ENCODE measurements at regions not wholly inside any gene's neighbourhood (a gene's known extent, or its start where the extent isn't known, plus 50 kb on each side); places are given as distances from the start of the nearest gene placed in this dataset.

- DNase-seq (ENCODE audit: low read depth in 3 of 3) = no peak
Observed at GRCh38 chr14:39998114-39998513, 565.9 kb upstream of the FBXO33 start.

DNA sequence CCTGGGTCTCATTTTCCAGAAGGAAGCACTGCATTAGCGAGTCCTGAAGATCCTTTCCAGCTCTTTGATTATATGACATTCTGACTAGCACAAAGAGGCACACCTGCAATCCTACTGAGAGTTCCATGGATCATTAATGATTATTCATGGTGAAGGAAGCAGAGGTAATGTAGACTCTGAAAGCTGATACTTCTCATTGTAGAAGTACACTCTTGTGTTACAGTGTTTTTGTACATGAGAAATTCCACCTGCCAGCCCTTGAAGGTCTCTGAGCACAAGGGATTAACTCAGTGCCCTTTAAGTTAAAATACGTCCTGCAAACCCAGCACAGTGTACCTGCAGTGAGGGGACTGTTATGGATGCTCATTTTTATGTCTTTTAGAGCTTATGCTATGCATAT lies 558.8 kb upstream of the FBXO33 start:
- DNase-seq (ENCODE audit: low read depth in 3 of 3) = no peak

DNA sequence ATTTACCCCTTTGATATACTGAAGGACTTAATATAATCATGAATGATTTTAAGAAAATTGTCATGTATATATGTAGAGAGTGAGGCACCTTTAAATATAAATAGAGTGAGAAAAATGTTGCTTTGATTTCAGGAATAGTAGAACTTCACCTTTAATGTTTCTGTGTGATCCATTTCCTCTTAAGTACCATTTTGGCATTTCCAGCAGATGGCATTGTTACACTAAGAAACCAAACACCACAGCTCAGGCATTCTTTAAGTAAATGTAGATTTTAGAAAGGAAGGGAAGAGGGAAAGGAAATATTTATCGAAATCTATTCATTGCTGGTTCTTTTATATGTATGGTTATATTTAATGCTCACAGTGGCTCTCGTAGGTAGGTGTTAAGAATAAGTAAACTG lies 556.7 kb upstream of the FBXO33 start:
- DNase-seq (ENCODE audit: low read depth in 3 of 3) = no peak

GRCh38 chr14:39984323-39984722 lies 552.1 kb upstream of the FBXO33 start:
- no peak for DNase-seq (ENCODE audit: low read depth in 3 of 3)

DNA sequence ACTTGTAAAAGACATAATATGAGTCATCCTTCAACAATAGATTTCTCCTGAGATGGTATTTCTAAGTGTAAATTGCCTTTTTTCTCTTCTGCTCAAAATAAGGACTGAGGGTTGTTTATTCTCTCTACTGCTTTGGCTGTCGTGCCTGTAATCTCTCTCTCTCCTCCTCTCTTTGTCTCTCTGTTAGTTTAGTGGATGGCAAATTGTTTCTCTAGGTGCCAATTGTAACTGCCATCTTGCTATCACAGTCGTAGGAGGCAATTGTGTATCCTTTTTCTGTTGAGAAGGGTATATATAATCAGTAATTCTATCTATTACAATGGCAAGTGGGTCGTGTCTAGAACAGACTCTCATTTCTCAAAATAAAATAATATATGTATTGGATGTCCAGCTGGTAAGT lies 545.0 kb upstream of the FBXO33 start:
- DNase-seq (ENCODE audit: low read depth in 3 of 3) = no peak

DNA sequence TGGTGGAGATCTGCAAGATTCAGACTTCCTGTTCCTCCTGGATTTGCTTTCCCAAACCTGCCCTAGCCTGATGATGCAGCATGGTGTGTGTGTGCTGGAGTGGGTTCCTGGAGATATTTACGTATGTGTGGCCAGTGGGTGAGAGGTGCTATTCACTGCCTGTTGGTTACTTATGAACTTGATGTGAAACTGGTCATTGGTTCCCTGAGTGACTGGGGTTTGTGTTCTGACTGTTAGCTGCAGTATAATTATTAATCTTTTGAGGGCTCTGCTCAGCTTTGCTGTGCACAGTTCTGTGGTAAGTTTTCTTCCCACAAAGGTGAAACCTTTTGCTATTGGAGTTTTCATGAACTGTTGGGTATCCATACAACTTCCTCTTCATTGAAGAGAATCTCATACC lies 541.8 kb upstream of the FBXO33 start:
- no peak for DNase-seq (ENCODE audit: low read depth in 3 of 3)

- DNase-seq (ENCODE audit: low read depth in 3 of 3) = no peak
Observed at GRCh38 chr14:39972704-39973103, 540.5 kb upstream of the FBXO33 start.

DNA sequence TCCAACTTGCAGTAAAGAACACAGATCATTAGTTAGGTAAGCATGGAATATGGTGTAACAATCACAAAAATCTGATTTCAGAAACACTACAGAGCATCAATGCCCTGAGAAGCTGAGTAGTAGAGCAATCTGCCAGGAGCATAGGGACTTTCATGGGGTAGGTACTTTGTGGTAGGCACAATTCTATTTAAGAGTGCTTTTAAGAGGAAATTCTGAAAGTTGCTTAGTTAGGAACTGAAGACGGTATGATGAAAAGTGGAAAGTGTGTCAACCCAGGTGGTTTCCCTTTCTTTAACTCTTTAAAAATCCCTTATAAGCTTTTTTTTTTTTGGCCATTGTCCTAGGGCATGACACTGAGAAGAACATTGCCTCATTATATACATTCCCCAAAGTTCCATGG lies 535.7 kb upstream of the FBXO33 start:
- DNase-seq (ENCODE audit: low read depth in 3 of 3) = no peak

DNA sequence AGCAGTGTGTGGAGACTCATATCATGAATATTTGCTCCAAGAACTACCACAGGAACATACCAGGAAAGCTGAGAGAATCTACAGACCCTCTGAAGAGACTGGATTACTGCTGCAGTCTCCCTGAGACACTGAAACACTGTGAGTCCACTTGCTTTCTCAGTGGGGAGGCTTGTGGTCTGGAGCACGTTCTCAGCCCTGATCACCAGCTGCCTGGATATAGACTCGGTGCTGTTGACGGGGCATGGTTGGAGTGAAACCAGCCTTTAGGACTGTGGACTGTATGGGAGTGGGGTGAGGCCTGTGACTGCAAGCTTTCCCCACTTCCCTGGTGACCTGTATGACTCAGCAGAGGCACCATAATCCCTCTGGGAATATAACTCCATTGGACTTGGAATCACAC lies 525.8 kb upstream of the FBXO33 start:
- DNase-seq (ENCODE audit: low read depth in 3 of 3) = no peak

DNA sequence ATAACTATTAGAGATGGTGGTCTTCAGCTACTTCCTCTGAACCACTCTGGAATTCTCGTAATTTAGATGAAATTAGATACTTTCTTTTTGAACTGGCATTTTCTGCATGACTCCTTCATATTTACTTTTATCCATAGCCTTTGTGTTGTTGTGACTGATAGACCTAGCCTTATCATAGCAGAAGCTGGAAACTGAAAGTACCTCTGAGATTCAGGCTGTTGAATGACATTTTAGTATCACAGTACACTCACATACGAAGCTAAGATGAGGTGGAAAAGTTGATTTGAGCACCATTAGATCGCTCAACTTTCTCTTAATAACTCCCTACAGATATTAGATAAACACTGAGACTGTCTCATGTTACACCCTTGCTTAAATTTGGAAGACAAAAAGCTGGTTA lies 525.1 kb upstream of the FBXO33 start:
- no peak for DNase-seq (ENCODE audit: low read depth in 3 of 3)

- no peak for DNase-seq (ENCODE audit: low read depth in 3 of 3)
Observed at GRCh38 chr14:39956372-39956771, 524.1 kb upstream of the FBXO33 start.

DNA sequence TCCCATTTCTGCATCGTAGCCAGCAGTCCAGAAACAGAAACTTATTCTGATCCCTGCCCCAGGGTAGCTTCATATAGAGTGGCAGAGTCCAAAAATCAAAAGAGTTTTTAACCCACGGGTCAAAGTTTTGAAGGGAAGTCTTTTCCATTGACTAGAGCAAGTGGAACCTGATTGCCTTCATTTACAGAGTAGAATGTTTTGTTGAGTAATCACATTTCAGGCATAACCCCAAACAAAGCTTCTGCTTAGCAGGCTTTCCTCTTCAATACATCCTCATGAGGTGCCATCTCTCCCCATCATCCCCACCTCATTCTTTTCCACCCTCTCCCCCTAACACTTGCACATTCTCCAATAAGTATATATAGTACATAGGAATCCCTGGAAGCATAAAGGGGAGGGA lies 516.0 kb upstream of the FBXO33 start:
- DNase-seq (ENCODE audit: low read depth in 3 of 3) = no peak

GRCh38 chr14:39946807-39947206 lies 514.6 kb upstream of the FBXO33 start:
- no peak for DNase-seq (ENCODE audit: low read depth in 3 of 3)

- DNase-seq (ENCODE audit: low read depth in 3 of 3) = no peak
Observed at GRCh38 chr14:39939023-39939422, 506.8 kb upstream of the FBXO33 start.

DNA sequence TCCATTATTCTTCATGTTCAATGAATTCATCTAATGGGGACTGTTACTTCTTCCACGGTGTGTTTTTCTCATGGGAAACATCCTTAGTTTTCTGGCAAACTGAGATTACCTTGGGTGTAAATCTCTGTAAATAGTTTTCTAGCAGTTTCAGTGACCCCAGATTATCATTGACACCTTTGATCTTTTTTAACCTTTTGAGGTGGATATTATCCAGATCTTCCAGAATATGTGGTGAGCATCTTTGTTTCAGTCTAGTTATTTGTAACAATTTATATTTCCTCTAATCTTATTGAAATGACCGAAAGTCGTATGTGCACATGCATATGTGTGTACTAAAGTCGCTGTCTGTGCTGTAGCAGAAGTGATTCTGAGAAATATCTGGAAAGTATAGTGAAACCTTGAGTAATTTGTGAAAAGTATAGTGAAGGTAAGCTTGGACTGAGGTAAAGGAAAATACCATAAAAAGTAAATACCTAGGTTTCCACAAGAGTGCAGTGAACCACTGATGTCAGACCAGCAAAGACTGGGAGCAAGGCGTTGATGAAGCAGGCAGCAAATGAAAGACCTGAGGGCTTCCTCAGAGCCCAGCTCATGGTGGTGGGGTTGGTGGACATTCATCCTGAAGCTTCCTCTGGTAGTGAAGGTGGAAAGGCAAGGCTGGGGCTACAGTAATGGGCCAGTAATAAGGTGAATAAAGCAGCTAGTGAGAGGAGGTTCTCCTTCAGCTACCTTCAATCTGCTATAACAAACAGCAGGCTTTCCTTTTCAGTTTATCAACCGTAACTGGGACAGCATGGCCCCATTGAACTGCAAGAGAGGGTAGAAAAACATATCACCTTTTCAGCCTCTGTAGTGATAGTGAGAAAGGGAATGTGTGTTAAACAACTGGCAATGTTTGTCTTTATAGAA lies 480.2 kb upstream of the FBXO33 start:
- DNase-seq (ENCODE audit: low read depth in 3 of 3) = no peak

DNA sequence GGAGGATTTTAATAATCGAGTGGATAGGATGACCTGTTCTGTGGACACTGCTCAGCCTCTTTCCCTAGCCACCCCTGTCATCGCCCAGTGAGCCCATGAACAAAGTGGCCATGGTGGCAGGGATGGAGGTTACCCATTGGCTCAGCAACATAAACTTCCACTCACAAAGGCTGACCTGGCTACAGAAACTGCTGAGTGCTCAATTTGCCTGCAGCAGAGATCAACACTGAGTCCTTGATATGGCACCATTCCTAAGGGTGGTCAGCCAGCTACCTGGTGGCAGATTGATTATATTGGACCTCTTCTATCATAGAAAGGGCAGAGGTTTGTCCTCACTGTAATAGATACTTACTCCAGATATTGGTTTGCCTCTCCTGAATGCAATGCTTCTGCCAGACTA lies 465.4 kb upstream of the FBXO33 start:
- no peak for DNase-seq (ENCODE audit: low read depth in 3 of 3)

DNA sequence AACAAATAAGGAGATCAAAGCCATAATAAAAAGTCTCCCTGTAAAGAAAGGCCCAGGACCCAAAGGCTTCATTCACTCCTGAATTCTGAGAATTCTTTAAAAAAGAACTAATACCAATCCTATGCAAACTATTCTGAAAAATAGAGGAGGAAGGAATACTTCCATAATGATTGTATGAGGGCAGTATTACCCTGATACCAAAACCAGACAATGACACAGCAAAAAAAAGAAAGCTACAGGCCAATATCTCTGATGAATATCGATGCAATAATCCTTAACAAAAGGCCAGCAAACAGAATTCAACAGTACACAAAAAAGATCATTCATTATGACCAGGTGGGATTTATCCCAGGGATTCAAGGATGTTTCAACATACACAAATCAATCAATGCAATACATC lies 457.8 kb upstream of the FBXO33 start:
- DNase-seq (ENCODE audit: low read depth in 3 of 3) = no peak

DNA sequence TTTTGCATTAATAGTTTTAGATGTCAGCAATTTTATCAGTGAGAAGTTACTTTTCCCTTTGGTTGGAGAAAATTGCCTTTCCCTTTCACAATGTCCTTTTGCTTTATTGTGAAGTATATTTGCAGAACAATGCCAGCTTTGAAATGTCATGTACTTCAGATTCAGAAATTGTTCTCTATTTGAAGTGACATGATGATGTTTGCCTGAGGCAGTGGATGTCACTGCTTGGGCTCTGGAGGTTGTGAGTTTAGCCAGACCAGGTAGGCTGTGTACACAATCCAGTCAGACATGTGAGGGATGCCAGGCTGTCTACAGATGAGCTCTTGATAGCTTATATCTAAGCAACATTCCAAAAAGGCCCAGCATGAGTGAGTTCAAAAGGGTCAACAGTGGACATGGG lies 451.9 kb upstream of the FBXO33 start:
- no peak for DNase-seq (ENCODE audit: low read depth in 3 of 3)

GRCh38 chr14:39880965-39881364 lies 448.7 kb upstream of the FBXO33 start:
- no peak for DNase-seq (ENCODE audit: low read depth in 3 of 3)

DNA sequence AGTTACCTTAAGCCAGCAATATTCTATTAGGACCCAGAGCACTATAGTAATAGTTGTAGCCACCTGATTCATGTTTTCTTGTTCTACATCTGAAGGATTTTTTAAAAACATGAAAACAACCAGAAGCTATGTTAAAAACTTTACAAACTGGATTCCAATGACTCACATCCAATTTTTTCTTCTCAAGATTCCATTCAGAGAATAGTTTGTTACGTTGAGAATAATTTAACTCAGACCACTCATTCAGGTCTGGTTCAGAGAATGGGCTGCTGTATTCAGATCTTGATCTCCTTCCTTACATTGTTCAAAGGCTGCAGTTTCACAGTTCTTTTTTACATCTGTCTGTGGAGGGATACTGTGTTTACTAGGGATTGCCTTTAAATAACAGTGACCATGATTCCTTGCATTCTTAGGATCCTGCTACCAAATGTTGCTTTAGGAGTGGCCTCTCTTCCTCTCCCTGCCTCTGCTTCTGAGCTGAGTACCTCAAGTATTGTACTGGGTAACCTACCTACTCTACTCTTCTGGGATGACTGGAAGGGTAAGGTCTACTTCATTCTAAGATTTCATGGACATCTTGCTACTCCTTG lies 448.0 kb upstream of the FBXO33 start:
- DNase-seq (ENCODE audit: low read depth in 3 of 3) = no peak

- no peak for DNase-seq (ENCODE audit: low read depth in 3 of 3)
Observed at GRCh38 chr14:39877577-39878190, 445.5 kb upstream of the FBXO33 start.

GRCh38 chr14:39876916-39877315 lies 444.7 kb upstream of the FBXO33 start:
- no peak for DNase-seq (ENCODE audit: low read depth in 3 of 3)

DNA sequence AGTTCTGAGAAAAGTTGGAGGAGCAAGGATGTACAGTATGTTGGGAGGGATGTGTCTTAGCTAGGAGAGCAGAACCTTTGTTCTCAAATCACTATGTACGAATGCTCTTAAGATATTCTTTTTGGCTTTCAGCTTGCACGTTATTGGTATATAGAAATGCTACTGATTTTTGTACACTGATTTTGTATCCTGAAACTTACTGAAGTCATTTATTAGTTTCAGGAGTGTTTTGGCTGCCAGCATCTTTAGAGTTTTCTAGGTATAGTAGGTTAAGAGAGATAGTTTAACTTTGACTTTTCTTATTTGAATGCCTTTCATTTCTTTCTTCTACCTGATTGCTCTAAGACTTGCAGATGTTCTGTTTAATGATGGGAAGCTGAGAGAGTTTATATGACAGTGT lies 442.8 kb upstream of the FBXO33 start:
- no peak for DNase-seq (ENCODE audit: low read depth in 3 of 3)

All from stimulated activated CD4-positive, alpha-beta T cell treated with anti-CD3 and anti-CD28 coated beads, TNF-alpha, amount 100 ng/mL, for 24 hours (primary cell).